CD14-positive monocyte (primary cell): ENCODE measurements at regions not wholly inside any gene's neighbourhood (a gene's known extent, or its start where the extent isn't known, plus 50 kb on each side); places are given as distances from the start of the nearest gene placed in this dataset.

ENCODE experiments used
- DNase-seq, 3 donors: peaks; one replicate each; pipeline ENCODE4 v3.0.0-alpha.2; 2011 to 2022
- H2AFZ ChIP-seq: 2 replicates; pipeline ENCODE4 v1.6.0; 2012; ENCODE audit warnings: mild to moderate bottlenecking, low read depth, low read length, inconsistent platforms; ENCODE audit not compliant: insufficient read depth, poor library complexity, severe bottlenecking
- H3K27ac ChIP-seq, 2 donors: 1 replicate in 1 of 2; 2 replicates in 1 of 2; pipeline ENCODE4 v1.5.1; 2012 to 2013; ENCODE audit warnings: low read length in 2 of 2, control low read depth in 1 of 2, inconsistent platforms in 1 of 2, low read depth in 1 of 2, mild to moderate bottlenecking in 1 of 2
- H3K27me3 ChIP-seq, 2 donors: one replicate each; pipeline versions ENCODE4 v1.6.0 to v1.6.1; 2011 to 2013; ENCODE audit warnings: low read length in 2 of 2; ENCODE audit not compliant: control insufficient read depth in 2 of 2, insufficient read depth in 2 of 2
- H3K36me3 ChIP-seq, 2 donors: replicated peaks in 1 of 2; 1 replicate in 1 of 2; 2 replicates in 1 of 2; pipeline versions ENCODE4 v1.5.1 to v1.6.1; 2012 to 2013; ENCODE audit warnings: low read length in 2 of 2, control low read depth in 1 of 2, inconsistent platforms in 1 of 2, mild to moderate bottlenecking in 1 of 2; ENCODE audit not compliant: insufficient read depth in 2 of 2, control insufficient read depth in 1 of 2
- H3K4me1 ChIP-seq, 2 donors: 1 replicate in 1 of 2; 2 replicates in 1 of 2; pipeline versions ENCODE4 v1.5.1 to v1.6.1; 2012 to 2013; ENCODE audit warnings: low read length in 2 of 2, control low read depth in 1 of 2, inconsistent platforms in 1 of 2, mild to moderate bottlenecking in 1 of 2, moderate library complexity in 1 of 2; ENCODE audit not compliant: insufficient read depth in 2 of 2, control insufficient read depth in 1 of 2
- H3K4me2 ChIP-seq: replicated peaks from 2 replicates; pipeline ENCODE3; 2012; ENCODE audit warnings: low read length, moderate library complexity, mild to moderate bottlenecking; ENCODE audit not compliant: poor library complexity, severe bottlenecking; ENCODE audit errors: extremely low read depth
- H3K4me3 ChIP-seq, 3 experiments: fragments of 200-600 bp in 1 of 3; sonication (generic) in 1 of 3; replicated peaks in 1 of 3; 1 replicate in 2 of 3; 2 replicates in 1 of 3; pipeline ENCODE4 v1.5.1; 2011 to 2013; ENCODE audit warnings: low read length in 3 of 3, mild to moderate bottlenecking in 3 of 3, control low read depth in 2 of 3, low read depth in 2 of 3, inconsistent platforms in 1 of 3, moderate library complexity in 1 of 3
- H3K79me2 ChIP-seq: 2 replicates; pipeline ENCODE4 v1.6.0; 2012; ENCODE audit warnings: mild to moderate bottlenecking, control low read depth, inconsistent platforms, low read length, moderate library complexity; ENCODE audit not compliant: insufficient read depth
- H3K9ac ChIP-seq: 2 replicates; pipeline ENCODE4 v1.6.0; 2017; ENCODE audit warnings: low read length, mild to moderate bottlenecking; ENCODE audit not compliant: insufficient read depth, poor library complexity, severe bottlenecking
- H3K9me3 ChIP-seq, 2 donors: replicated peaks in 1 of 2; 1 replicate in 1 of 2; 2 replicates in 1 of 2; pipeline versions ENCODE4 v1.5.1 to v1.6.1; 2012 to 2013; ENCODE audit warnings: low read length in 2 of 2, control low read depth in 1 of 2; ENCODE audit not compliant: control insufficient read depth in 1 of 2, insufficient read depth in 1 of 2
- H4K20me1 ChIP-seq: 2 replicates; pipeline ENCODE4 v1.6.0; 2012; ENCODE audit warnings: mild to moderate bottlenecking, low read length, control low read depth, moderate library complexity; ENCODE audit not compliant: insufficient read depth
- H3K27ac Mint-ChIP-seq, 7 donors: one replicate each; pipeline ENCODE4 v1.8.0; 2020; ENCODE audit warnings: mild to moderate bottlenecking in 7 of 7, mixed read lengths in 7 of 7, moderate library complexity in 6 of 7, inconsistent platforms in 2 of 7
- H3K27me3 Mint-ChIP-seq, 3 donors: one replicate each; pipeline ENCODE4 v1.8.0; 2021 to 2022; ENCODE audit warnings: low read depth in 3 of 3, mild to moderate bottlenecking in 3 of 3, mixed read lengths in 3 of 3, moderate library complexity in 3 of 3, inconsistent platforms in 1 of 3
- H3K36me3 Mint-ChIP-seq, 2 donors: one replicate each; pipeline ENCODE4 v1.8.0; 2020; ENCODE audit warnings: mixed read lengths in 2 of 2, inconsistent platforms in 1 of 2, mild to moderate bottlenecking in 1 of 2
- H3K4me1 Mint-ChIP-seq: one replicate; pipeline ENCODE4 v1.8.0; 2020; ENCODE audit warnings: mild to moderate bottlenecking, mixed read lengths
- H3K4me3 Mint-ChIP-seq, 2 donors: one replicate each; pipeline ENCODE4 v1.8.0; 2020; ENCODE audit warnings: mild to moderate bottlenecking in 2 of 2, mixed read lengths in 2 of 2, moderate library complexity in 1 of 2
- H3K9me3 Mint-ChIP-seq, 7 donors: one replicate each; pipeline ENCODE4 v1.8.0; 2020 to 2022; ENCODE audit warnings: mixed read lengths in 7 of 7, mild to moderate bottlenecking in 6 of 7, moderate library complexity in 6 of 7, inconsistent platforms in 2 of 7
- WGBS: methylation state at CpG from one replicate; pipeline ENCODE4 v1.1.5; 2013; ENCODE audit warnings: missing lambda C conversion rate; ENCODE audit not compliant: insufficient coverage; 5-methylcytosine and 5-hydroxymethylcytosine counted together
- intact Hi-C, 2 donors: fragments of 100-400 bp; cut with micrococcal nuclease; formaldehyde crosslinking; loops; one replicate each; pipeline versions ENCODE4 v1.15.0 to v1.15.1; 2023
- TF ChIP-seq, protein P1 (sequence below): fragments of 200-600 bp; IDR thresholded peaks from one replicate; pipeline ENCODE4 v1.8.0; 2022; ENCODE audit warnings: antibody characterized with exemption, mild to moderate bottlenecking

DNA sequence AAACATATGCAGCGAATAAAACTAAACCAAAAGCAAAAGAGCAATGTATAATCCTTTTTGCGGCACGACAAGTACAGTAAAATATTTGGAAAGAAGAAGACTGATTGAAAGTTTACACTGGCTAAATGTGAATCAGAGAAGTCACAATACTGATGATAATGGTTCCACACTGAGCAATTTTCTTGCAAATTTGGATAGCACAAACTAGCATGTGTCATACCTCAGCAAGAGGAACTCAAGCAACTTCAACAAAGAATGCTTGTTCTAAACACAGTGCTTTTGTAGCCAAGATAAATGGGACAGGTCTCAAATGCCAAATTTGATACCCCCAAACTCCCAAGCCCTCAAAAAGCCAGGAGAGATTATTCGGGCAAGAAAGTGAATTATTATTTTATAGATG is 839.1 kb downstream of the GALC start:
- Mint-ChIP-seq H3K9me3 (peaks cover 0 to 18% (median 5%) of the 10 kb centered on the region in 7 donors), H3K4me1 (no peaks in the 10 kb centered on the region), H3K27me3 (peaks cover 0 to 1% (median 1%) of the 10 kb centered on the region in 3 donors), H3K27ac (no peak overlapping the region), H3K36me3 (no peaks in the 10 kb centered on the region), H3K4me3 (no peak overlapping the region)
- no peaks in the 10 kb centered on the region for H3K4me1 ChIP-seq
- WGBS = 100% methylated on average over 2 of the region's 4 CpGs
- H2AFZ ChIP-seq = no peak overlapping the region
- H3K4me3 ChIP-seq = no peak overlapping the region
- intact Hi-C loops = no loop called here
- H3K4me2 ChIP-seq = no peak overlapping the region
- H3K27ac ChIP-seq = no peak overlapping the region
- DNase-seq = no peak
- no peak overlapping the region for H3K9ac ChIP-seq
- no peaks in the 10 kb centered on the region for H3K36me3 ChIP-seq
- no peaks in the 10 kb centered on the region for H3K27me3 ChIP-seq
- no peaks in the 10 kb centered on the region for H4K20me1 ChIP-seq
- peaks cover 0 to 12% of the 10 kb centered on the region in 2 donors for H3K9me3 ChIP-seq
- TF ChIP-seq, protein P1, sequence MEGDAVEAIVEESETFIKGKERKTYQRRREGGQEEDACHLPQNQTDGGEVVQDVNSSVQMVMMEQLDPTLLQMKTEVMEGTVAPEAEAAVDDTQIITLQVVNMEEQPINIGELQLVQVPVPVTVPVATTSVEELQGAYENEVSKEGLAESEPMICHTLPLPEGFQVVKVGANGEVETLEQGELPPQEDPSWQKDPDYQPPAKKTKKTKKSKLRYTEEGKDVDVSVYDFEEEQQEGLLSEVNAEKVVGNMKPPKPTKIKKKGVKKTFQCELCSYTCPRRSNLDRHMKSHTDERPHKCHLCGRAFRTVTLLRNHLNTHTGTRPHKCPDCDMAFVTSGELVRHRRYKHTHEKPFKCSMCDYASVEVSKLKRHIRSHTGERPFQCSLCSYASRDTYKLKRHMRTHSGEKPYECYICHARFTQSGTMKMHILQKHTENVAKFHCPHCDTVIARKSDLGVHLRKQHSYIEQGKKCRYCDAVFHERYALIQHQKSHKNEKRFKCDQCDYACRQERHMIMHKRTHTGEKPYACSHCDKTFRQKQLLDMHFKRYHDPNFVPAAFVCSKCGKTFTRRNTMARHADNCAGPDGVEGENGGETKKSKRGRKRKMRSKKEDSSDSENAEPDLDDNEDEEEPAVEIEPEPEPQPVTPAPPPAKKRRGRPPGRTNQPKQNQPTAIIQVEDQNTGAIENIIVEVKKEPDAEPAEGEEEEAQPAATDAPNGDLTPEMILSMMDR = no peak
- H3K79me2 ChIP-seq = no peaks in the 10 kb centered on the region

- no peak overlapping the region for H3K4me2 ChIP-seq
- no peak for DNase-seq
- H3K27me3 ChIP-seq = no peaks in the 10 kb centered on the region
- H3K4me1 ChIP-seq = no peaks in the 10 kb centered on the region
- TF ChIP-seq, protein P1 = no peak
- H2AFZ ChIP-seq = no peak overlapping the region
- no peaks in the 10 kb centered on the region for H3K36me3 Mint-ChIP-seq
- no peak overlapping the region for H3K27ac Mint-ChIP-seq
- no peak overlapping the region for H3K27ac ChIP-seq
- no peak overlapping the region for H3K4me3 Mint-ChIP-seq
- no CpG with 5 or more reads among the region's 2 CpGs for WGBS
- H4K20me1 ChIP-seq = no peaks in the 10 kb centered on the region
- peaks cover 0 to 1% (median 0%) of the 10 kb centered on the region in 3 donors for H3K27me3 Mint-ChIP-seq
- H3K4me3 ChIP-seq = no peak overlapping the region
- no peaks in the 10 kb centered on the region for H3K79me2 ChIP-seq
- H3K36me3 ChIP-seq = no peaks in the 10 kb centered on the region
- H3K9me3 Mint-ChIP-seq = peaks cover 0 to 15% (median 5%) of the 10 kb centered on the region in 7 donors
- no peak overlapping the region for H3K9ac ChIP-seq
- peaks cover 4 to 8% of the 10 kb centered on the region in 2 donors for H3K9me3 ChIP-seq
- H3K4me1 Mint-ChIP-seq = no peaks in the 10 kb centered on the region
- intact Hi-C loops = no loop called here
Observed at GRCh38 chr14:87153391-87153790, 839.6 kb downstream of the GALC start.
